ENCODE measurements at regions not wholly inside any gene's neighbourhood (a gene's known extent, or its start where the extent isn't known, plus 50 kb on each side); places are given as distances from the start of the nearest gene placed in this dataset.

DNA sequence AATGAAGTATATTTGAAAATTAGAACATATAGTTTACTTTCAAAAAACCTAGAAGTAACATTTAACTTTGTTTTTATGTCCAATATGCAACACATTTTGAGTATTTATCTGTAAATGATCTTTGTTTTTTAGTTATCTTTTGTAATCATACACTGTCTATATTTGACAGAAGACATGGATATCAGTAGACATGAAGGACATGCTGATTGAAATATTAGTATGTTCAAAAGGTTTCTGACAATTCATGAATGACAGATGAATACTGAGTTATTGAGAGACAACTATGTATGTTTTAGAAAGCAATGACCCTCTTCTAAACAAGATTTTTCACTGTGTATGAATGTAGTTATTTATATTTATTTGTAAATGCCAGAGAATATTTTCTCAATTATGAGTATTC lies 215.6 kb upstream of the TMEFF2 start:
- TF ChIP-seq EP300 (IDR thresholded peaks at IDR 0.05; ENCODE audit: borderline replicate concordance) (no peak), RAD21 (IDR thresholded peaks at IDR 0.05; ENCODE audit: low read depth) (no peak), CEBPB (IDR thresholded peaks at IDR 0.05) (no peak)
- TF ChIP-seq, protein P1, sequence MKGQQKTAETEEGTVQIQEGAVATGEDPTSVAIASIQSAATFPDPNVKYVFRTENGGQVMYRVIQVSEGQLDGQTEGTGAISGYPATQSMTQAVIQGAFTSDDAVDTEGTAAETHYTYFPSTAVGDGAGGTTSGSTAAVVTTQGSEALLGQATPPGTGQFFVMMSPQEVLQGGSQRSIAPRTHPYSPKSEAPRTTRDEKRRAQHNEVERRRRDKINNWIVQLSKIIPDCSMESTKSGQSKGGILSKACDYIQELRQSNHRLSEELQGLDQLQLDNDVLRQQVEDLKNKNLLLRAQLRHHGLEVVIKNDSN (IDR thresholded peaks at IDR 0.05) = no peak

DNA sequence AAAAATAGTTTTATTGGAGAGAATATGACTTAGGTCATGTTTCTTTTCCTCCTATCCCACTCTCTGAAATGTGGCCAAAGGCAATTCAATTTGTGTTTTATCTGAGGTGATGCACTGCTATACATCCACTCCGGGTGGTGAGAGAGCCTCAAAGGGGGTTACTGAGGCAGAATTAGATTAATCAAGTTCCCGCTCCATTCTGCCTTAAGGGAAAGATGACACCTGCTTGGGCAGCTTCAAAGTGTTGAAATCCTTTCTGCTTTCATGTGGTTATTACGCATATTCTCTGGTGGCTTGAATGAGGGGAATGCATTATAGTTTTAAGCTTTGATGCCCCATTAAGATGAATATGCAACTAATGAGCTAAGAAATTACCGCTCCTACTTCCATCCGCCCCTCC lies 213.0 kb upstream of the TMEFF2 start:
- TF ChIP-seq NFIC (IDR thresholded peaks at IDR 0.05) (no peak), CREB1 (IDR thresholded peaks at IDR 0.05; ENCODE audit: low read depth) (no peak), ZBTB7A (IDR thresholded peaks at IDR 0.05; ENCODE audit: low read depth) (no peak), EP300 (IDR thresholded peaks at IDR 0.05; ENCODE audit: borderline replicate concordance) (no peak), TCF12 (IDR thresholded peaks at IDR 0.05; ENCODE audit: low read depth) (no peak), EGR1 (IDR thresholded peaks at IDR 0.05) (no peak), RAD21 (IDR thresholded peaks at IDR 0.05; ENCODE audit: low read depth) (no peak), TEAD4 (IDR thresholded peaks at IDR 0.05) (no peak), CEBPB (IDR thresholded peaks at IDR 0.05) (no peak), TAF1 (IDR thresholded peaks at IDR 0.05; ENCODE audit: low read depth) (no peak), YY1 (IDR thresholded peaks at IDR 0.05; ENCODE audit: low read depth) (no peak), FOXM1 (IDR thresholded peaks at IDR 0.05; ENCODE audit: borderline replicate concordance, low read depth) (no peak)
- TF ChIP-seq, protein P1 (IDR thresholded peaks at IDR 0.05) = no peak
- TF ChIP-seq, protein P2, sequence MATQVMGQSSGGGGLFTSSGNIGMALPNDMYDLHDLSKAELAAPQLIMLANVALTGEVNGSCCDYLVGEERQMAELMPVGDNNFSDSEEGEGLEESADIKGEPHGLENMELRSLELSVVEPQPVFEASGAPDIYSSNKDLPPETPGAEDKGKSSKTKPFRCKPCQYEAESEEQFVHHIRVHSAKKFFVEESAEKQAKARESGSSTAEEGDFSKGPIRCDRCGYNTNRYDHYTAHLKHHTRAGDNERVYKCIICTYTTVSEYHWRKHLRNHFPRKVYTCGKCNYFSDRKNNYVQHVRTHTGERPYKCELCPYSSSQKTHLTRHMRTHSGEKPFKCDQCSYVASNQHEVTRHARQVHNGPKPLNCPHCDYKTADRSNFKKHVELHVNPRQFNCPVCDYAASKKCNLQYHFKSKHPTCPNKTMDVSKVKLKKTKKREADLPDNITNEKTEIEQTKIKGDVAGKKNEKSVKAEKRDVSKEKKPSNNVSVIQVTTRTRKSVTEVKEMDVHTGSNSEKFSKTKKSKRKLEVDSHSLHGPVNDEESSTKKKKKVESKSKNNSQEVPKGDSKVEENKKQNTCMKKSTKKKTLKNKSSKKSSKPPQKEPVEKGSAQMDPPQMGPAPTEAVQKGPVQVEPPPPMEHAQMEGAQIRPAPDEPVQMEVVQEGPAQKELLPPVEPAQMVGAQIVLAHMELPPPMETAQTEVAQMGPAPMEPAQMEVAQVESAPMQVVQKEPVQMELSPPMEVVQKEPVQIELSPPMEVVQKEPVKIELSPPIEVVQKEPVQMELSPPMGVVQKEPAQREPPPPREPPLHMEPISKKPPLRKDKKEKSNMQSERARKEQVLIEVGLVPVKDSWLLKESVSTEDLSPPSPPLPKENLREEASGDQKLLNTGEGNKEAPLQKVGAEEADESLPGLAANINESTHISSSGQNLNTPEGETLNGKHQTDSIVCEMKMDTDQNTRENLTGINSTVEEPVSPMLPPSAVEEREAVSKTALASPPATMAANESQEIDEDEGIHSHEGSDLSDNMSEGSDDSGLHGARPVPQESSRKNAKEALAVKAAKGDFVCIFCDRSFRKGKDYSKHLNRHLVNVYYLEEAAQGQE (IDR thresholded peaks at IDR 0.05; ENCODE audit: low read depth) = no peak
- TF ChIP-seq, protein P3, sequence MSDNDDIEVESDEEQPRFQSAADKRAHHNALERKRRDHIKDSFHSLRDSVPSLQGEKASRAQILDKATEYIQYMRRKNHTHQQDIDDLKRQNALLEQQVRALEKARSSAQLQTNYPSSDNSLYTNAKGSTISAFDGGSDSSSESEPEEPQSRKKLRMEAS (IDR thresholded peaks at IDR 0.05) = no peak

DNA sequence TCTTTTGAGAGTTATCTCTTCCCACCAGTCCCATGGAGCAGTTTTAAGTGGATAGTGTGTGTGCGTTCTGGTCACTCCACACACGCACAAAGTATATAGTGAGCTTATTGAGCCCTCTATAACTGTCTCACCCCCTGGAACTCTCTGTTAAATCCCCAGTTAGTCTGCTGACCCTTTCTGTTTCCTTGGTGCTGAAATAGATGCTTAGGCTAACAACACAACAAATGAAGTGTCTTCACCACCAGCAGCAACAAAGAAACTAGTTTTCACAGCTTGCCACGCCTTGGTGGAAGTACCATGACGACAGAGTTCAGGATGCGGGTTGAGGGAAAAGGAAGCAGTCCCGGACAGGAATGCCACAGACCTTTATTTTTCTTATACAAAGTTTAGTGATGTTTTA lies 203.5 kb upstream of the TMEFF2 start:
- TF ChIP-seq CREB1 (IDR thresholded peaks at IDR 0.05; ENCODE audit: low read depth) (no peak), EGR1 (IDR thresholded peaks at IDR 0.05) (no peak), NFIC (IDR thresholded peaks at IDR 0.05) (no peak), TAF1 (IDR thresholded peaks at IDR 0.05; ENCODE audit: low read depth) (no peak), YY1 (IDR thresholded peaks at IDR 0.05; ENCODE audit: low read depth) (no peak), RAD21 (IDR thresholded peaks at IDR 0.05; ENCODE audit: low read depth) (no peak), CEBPB (IDR thresholded peaks at IDR 0.05) (no peak), TCF12 (IDR thresholded peaks at IDR 0.05; ENCODE audit: low read depth) (no peak), EP300 (IDR thresholded peaks at IDR 0.05; ENCODE audit: borderline replicate concordance) (no peak), ZBTB7A (IDR thresholded peaks at IDR 0.05; ENCODE audit: low read depth) (no peak), TEAD4 (IDR thresholded peaks at IDR 0.05) (no peak)
- TF ChIP-seq, protein P3 (IDR thresholded peaks at IDR 0.05) = no peak
- TF ChIP-seq, protein P1 (IDR thresholded peaks at IDR 0.05) = no peak

DNA sequence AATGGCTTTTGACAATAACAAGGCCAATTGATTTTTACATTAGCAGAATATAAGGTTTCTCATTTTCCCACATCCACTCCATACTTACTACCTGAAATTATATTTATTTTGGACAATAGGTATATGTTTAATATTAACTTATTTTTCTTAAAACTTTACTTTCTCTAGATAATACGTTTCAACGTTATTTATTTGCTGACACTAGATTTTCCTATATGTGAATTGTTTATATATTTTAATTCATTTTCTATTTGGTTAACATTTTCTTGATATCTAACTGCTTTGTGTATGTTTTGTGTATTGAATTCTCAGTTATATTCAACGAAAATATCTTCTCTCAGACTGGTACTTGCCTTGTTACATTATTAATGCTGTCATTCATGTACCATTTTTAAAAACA lies 199.9 kb upstream of the TMEFF2 start:
- TF ChIP-seq CREB1 (IDR thresholded peaks at IDR 0.05; ENCODE audit: low read depth) = no peak
- TF ChIP-seq, protein P1 (IDR thresholded peaks at IDR 0.05) = no peak
- no peak for TF ChIP-seq NFIC (IDR thresholded peaks at IDR 0.05)
- TF ChIP-seq, protein P3 (IDR thresholded peaks at IDR 0.05) = no peak
- TF ChIP-seq EGR1 (IDR thresholded peaks at IDR 0.05) = no peak
- TF ChIP-seq CEBPB (IDR thresholded peaks at IDR 0.05) = no peak
- no peak for TF ChIP-seq TAF1 (IDR thresholded peaks at IDR 0.05; ENCODE audit: low read depth)
- no peak for TF ChIP-seq TCF12 (IDR thresholded peaks at IDR 0.05; ENCODE audit: low read depth)
- TF ChIP-seq ZBTB7A (IDR thresholded peaks at IDR 0.05; ENCODE audit: low read depth) = no peak
- TF ChIP-seq, protein P2 (IDR thresholded peaks at IDR 0.05; ENCODE audit: low read depth) = no peak
- TF ChIP-seq YY1 (IDR thresholded peaks at IDR 0.05; ENCODE audit: low read depth) = no peak
- no peak for TF ChIP-seq RAD21 (IDR thresholded peaks at IDR 0.05; ENCODE audit: low read depth)
- no peak for TF ChIP-seq EP300 (IDR thresholded peaks at IDR 0.05; ENCODE audit: borderline replicate concordance)
- no peak for TF ChIP-seq TEAD4 (IDR thresholded peaks at IDR 0.05)
- TF ChIP-seq FOXM1 (IDR thresholded peaks at IDR 0.05; ENCODE audit: borderline replicate concordance, low read depth) = no peak

DNA sequence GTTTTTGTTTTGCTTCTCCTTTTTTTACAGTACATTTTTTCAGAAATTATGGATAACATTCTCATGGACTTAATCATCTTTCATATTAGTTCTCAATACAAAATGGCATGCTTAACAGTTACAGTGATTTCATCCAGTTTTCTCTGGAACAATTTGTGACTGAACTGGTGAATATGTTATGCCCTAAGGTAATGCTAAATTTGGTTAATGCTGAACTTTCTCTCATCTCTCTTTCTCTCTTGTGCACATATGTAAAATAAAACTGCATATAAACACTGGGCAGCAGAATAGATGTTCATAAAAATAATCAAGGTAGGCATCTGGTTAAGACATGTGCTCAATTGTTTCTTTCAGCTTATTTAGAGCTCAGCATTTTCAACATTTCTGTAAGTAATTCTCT lies 196.3 kb upstream of the TMEFF2 start:
- no peak for TF ChIP-seq FOXM1 (IDR thresholded peaks at IDR 0.05; ENCODE audit: borderline replicate concordance, low read depth)
- TF ChIP-seq, protein P1 (IDR thresholded peaks at IDR 0.05) = no peak
- no peak for TF ChIP-seq ZBTB7A (IDR thresholded peaks at IDR 0.05; ENCODE audit: low read depth)
- no peak for TF ChIP-seq YY1 (IDR thresholded peaks at IDR 0.05; ENCODE audit: low read depth)
- no peak for TF ChIP-seq TCF12 (IDR thresholded peaks at IDR 0.05; ENCODE audit: low read depth)
- TF ChIP-seq TAF1 (IDR thresholded peaks at IDR 0.05; ENCODE audit: low read depth) = no peak
- TF ChIP-seq TEAD4 (IDR thresholded peaks at IDR 0.05) = no peak
- TF ChIP-seq EGR1 (IDR thresholded peaks at IDR 0.05) = no peak
- TF ChIP-seq EP300 (IDR thresholded peaks at IDR 0.05; ENCODE audit: borderline replicate concordance) = no peak
- TF ChIP-seq RAD21 (IDR thresholded peaks at IDR 0.05; ENCODE audit: low read depth) = no peak
- no peak for TF ChIP-seq CEBPB (IDR thresholded peaks at IDR 0.05)
- TF ChIP-seq, protein P2 (IDR thresholded peaks at IDR 0.05; ENCODE audit: low read depth) = no peak
- no peak for TF ChIP-seq CREB1 (IDR thresholded peaks at IDR 0.05; ENCODE audit: low read depth)
- TF ChIP-seq, protein P3 (IDR thresholded peaks at IDR 0.05) = no peak
- no peak for TF ChIP-seq NFIC (IDR thresholded peaks at IDR 0.05)
